ENCODE measurements at regions not wholly inside any gene's neighbourhood (a gene's known extent, or its start where the extent isn't known, plus 50 kb on each side); places are given as distances from the start of the nearest gene placed in this dataset.

DNA sequence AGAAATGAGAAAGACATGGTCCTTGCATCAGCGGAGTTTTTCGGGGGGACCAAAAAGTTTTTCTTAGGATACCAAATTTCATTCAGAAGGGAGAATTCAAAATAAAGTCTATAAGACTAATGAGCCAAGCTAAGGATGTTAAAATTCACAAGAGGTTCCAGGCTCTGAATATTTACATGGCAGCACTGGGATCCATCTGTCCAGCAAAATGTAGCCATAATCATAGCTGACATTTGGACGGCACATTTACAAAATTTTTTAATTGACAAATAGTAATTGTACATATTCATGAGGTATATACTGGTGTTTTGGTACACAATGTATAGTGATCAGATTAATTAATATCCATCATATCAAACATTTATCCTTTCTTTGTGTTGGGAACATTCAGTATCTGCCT, 107.9 kb downstream of the ZNF648 start:
- TF ChIP-seq, protein P1, sequence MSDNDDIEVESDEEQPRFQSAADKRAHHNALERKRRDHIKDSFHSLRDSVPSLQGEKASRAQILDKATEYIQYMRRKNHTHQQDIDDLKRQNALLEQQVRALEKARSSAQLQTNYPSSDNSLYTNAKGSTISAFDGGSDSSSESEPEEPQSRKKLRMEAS (IDR thresholded peaks at IDR 0.05; ENCODE audit: low read depth, low read length): no peak
- DNase-seq (ENCODE audit: low read depth): no peak
- no peak overlapping the region for H3K4me3 ChIP-seq (ENCODE audit: low read depth, low read length)

DNA sequence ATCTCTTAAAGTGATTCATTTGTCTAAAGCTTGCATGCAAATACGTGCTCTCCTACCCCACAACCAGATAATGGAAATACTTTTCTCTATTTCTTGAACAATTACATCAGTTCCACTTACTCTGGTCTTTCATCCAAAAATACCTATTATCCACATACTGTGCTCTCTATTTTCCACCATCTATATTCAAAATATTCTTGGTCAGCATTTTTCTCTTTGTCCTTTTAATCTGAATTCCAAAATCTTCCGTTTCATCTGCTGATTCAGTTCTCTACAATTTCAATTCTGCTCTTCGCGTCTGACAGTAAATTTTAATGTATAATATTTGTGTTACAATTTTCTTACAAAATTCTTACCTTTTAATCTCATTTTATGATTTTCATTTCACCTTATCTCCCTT, 110.3 kb downstream of the ZNF648 start:
- no peak for TF ChIP-seq POLR2A (IDR thresholded peaks at IDR 0.05; ENCODE audit: extremely low read depth, insufficient read length)
- TF ChIP-seq, protein P2, sequence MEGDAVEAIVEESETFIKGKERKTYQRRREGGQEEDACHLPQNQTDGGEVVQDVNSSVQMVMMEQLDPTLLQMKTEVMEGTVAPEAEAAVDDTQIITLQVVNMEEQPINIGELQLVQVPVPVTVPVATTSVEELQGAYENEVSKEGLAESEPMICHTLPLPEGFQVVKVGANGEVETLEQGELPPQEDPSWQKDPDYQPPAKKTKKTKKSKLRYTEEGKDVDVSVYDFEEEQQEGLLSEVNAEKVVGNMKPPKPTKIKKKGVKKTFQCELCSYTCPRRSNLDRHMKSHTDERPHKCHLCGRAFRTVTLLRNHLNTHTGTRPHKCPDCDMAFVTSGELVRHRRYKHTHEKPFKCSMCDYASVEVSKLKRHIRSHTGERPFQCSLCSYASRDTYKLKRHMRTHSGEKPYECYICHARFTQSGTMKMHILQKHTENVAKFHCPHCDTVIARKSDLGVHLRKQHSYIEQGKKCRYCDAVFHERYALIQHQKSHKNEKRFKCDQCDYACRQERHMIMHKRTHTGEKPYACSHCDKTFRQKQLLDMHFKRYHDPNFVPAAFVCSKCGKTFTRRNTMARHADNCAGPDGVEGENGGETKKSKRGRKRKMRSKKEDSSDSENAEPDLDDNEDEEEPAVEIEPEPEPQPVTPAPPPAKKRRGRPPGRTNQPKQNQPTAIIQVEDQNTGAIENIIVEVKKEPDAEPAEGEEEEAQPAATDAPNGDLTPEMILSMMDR (IDR thresholded peaks at IDR 0.05; ENCODE audit: low read depth, low read length): no peak
- TF ChIP-seq MYC (IDR thresholded peaks at IDR 0.05; ENCODE audit: low read depth, low read length): no peak
- TF ChIP-seq, protein P1 (IDR thresholded peaks at IDR 0.05; ENCODE audit: low read depth, low read length): no peak
- no peak for DNase-seq (ENCODE audit: low read depth)
- H3K4me3 ChIP-seq (ENCODE audit: low read depth, low read length): no peak overlapping the region

DNA sequence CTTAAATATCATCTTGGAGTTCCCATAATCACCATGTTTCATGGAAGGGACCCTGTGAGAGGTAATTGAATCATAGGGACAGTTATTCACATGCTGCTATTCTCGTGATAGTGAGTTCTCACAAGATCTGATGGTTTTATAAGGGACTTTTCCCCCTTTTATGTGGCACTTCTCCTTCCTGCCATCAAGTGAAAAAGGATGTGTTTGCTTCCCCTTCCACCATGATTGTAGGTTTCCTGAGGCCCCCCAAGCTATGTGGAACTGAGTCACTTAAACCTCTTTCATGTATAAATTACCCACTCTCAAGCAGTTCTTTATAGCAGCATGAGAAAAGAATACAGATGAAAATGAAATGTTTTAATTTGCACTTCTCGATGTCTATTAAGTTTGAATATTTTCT, 112.0 kb downstream of the ZNF648 start:
- no peak overlapping the region for H3K4me3 ChIP-seq (ENCODE audit: low read depth, low read length)
- DNase-seq (ENCODE audit: low read depth): no peak
- TF ChIP-seq MYC (IDR thresholded peaks at IDR 0.05; ENCODE audit: low read depth, low read length) (no peak), POLR2A (IDR thresholded peaks at IDR 0.05; ENCODE audit: extremely low read depth, insufficient read length) (no peak)
- TF ChIP-seq, protein P1 (IDR thresholded peaks at IDR 0.05; ENCODE audit: low read depth, low read length): no peak
- TF ChIP-seq, protein P2 (IDR thresholded peaks at IDR 0.05; ENCODE audit: low read depth, low read length): no peak

DNA sequence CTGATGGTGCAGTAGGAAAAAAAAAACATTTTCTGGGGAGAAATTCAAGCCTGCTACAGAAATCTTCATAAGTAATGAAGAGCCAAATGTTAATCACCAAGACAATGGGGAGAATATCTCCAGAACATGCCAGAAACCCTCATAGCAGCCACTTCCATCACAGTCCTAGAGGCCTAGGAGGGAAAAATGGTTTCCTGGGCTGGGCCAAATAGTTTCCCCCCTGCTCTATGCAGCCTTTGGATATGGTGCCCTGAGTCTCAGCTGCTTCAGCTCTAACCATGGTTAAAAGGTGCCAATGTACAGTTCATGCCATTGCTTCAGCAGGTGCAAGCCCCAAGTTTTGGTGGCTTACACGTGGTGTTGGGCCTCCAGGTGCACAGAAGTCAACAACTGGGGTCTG, 113.1 kb downstream of the ZNF648 start:
- TF ChIP-seq, protein P1 (IDR thresholded peaks at IDR 0.05; ENCODE audit: low read depth, low read length): no peak
- no peak for TF ChIP-seq POLR2A (IDR thresholded peaks at IDR 0.05; ENCODE audit: extremely low read depth, insufficient read length)
- TF ChIP-seq, protein P2 (IDR thresholded peaks at IDR 0.05; ENCODE audit: low read depth, low read length): no peak
- no peak for TF ChIP-seq MYC (IDR thresholded peaks at IDR 0.05; ENCODE audit: low read depth, low read length)
- no peak for DNase-seq (ENCODE audit: low read depth)
- no peak overlapping the region for H3K4me3 ChIP-seq (ENCODE audit: low read depth, low read length)

DNA sequence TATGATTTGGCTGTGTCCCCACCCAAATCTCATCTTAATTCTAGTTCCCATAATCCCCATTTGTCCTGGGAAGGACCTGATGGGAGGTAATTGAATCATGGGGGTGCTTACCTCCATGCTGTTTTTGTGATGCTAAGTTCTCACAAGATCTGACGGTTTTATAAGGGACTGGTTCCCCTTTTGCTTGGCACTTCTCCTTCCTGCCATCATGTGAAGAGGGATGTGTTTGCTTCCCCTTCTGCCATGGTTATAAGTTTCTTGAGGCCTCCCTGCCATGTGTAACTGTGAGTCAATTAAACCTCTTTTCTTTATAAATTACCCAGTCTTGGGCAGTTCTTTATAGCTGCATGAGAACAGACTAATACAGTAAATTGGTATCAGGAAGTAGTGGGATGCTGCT, 114.1 kb downstream of the ZNF648 start:
- H3K4me3 ChIP-seq (ENCODE audit: low read depth, low read length): no peak overlapping the region
- DNase-seq (ENCODE audit: low read depth): peak; percentile 22
- TF ChIP-seq, protein P1 (IDR thresholded peaks at IDR 0.05; ENCODE audit: low read depth, low read length): no peak
- TF ChIP-seq MYC (IDR thresholded peaks at IDR 0.05; ENCODE audit: low read depth, low read length): no peak
- no peak for TF ChIP-seq POLR2A (IDR thresholded peaks at IDR 0.05; ENCODE audit: extremely low read depth, insufficient read length)
- TF ChIP-seq, protein P2 (IDR thresholded peaks at IDR 0.05; ENCODE audit: low read depth, low read length): no peak

DNA sequence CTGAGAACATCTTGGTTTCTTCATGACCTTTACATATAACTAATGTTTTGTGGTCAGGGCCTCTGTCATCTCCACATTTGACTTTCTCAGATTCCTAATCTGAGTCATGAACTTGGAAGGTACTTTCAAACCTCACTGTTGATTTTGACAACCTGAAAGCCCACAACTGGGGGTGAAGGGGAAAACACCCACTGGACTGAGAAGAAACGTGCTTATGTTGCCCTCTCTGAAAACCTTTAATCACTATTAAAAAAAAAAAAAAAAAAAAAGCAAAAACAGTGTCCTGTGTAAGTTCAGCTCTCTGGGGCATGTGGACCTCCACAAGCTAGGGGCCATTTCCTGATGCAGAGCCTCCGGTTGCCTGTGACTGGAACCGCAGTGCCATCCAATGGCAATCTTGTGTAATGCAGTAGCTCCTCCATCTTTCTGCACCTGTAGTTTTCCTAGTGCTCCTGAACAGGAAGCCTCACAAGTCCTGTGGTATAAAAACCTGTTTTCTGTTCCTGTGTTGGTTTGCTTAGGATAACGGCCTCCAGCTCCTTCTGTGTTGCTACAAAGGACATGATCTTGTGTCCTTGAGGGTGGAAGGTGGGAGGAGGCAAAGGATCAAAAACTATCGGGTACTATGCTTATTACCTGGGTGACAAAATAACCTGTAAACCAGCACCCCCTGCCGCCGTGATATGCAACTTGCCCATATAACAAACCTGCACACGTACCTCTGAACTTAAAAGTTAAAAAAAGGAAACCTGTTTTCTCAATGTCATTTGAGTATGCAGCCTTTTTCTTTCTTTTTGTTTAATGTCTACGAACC, 124.5 kb downstream of the ZNF648 start:
- H3K4me3 ChIP-seq (ENCODE audit: low read depth, low read length): no peak overlapping the region
- no peak for TF ChIP-seq MYC (IDR thresholded peaks at IDR 0.05; ENCODE audit: low read depth, low read length)
- TF ChIP-seq, protein P2 (IDR thresholded peaks at IDR 0.05; ENCODE audit: low read depth, low read length): peak; percentile 73
- DNase-seq (ENCODE audit: low read depth): peak; percentile 69

Data from NB4 (cell line).